GM19372 (cell line): ENCODE measurements at regions not wholly inside any gene's neighbourhood (a gene's known extent, or its start where the extent isn't known, plus 50 kb on each side); places are given as distances from the start of the nearest gene placed in this dataset.

ENCODE experiments used
- ATAC-seq: cut with Tn5 transposase; IDR thresholded peaks from one replicate; pipeline ENCODE4 v1.9.1; 2021; ENCODE audit warnings: mild to moderate bottlenecking, low read depth, moderate library complexity; ENCODE audit not compliant: unreplicated experiment

DNA sequence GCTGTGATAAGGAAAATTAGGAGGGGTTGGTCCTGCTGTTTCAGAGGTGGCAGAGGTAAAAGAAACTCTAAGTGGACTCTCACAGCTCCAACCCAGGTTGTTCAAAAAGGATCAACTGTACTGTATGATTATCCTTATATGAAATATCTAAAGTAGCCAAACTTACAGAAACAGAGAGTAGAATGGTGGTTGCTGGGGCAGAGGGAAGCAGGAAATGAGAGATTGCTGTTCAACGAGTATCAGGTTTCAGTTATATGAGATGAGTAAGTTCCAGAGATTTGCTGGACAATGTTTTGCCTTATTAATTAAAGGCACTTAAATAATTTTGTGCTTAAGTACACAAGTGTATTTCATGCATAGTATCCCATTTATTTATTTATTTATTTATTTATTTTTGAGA, 972.0 kb upstream of the LRRTM1 start:
- ATAC-seq = no peak

DNA sequence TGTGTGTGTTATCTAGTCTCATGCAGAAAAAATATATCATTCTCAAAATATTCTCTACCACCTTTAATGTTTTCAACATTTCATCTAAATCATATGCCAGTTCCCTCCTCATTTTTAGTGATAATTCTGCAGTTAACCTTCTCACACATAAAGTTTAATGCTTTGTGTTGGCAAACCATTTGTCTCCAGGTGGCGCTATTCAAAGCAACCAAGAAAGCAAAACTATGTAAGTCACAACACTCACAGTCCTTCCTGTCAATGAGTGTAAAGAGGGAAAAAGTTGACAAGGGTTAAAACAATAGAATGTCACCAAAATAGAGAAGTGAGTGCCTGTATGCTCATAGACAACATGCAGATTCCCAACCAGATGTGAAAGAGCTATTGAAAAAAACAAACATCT, 961.6 kb upstream of the LRRTM1 start:
- ATAC-seq = no peak

DNA sequence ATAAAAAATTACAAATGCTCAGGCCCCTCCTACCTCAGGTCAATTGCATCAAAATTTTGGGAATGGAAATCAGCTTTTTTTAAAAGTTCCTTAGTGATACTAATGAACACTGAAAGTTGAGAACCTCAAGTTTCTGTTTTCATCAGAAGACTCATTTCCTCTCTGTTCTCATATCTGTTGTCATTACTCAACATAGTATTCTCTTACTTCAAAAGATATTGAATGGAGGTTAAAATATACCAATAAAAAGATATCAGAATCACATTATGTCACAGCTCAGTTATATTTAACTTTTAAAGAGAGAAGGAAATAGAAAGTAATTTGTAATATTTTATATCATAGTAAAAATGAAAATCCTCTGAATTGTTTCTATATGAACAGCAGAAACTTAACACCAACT, 959.4 kb upstream of the LRRTM1 start:
- no peak for ATAC-seq

DNA sequence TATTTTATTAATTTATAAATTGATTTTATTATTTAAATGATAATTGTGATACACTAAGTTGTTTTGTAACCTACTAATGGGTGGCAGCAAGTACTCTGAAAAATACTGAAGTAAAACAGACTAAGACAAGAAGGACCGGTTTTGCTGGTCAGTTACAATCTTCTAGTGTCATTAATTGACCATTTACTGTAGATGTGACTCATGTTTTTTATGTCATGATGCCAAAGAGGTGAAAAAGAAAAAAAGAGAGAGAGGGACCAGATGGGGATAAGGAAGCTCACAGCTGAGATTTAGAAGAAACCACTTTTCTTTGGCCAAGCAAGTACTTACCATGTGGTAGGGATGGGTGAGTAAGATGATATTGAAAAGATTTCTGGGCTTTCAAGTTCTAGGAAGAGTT, 955.8 kb upstream of the LRRTM1 start:
- ATAC-seq = no peak

DNA sequence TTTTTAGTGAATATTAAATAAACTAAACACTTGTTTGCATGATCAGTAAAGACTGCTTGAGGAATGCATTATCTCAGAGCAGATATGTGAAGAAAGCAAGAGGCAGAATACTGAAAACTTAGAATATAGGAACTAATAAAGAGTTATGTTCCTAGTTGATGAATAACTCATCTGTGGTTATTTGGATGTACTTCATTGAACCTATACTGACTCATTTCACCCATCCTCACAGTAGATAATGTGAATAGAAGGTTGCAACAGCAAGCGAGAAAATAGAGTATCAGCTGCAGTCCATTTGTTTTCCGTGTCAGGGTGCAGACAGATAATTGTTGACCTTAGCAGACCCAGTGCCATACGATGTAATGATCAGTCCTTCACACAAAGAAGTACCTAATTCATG, 945.7 kb upstream of the LRRTM1 start:
- ATAC-seq = no peak

DNA sequence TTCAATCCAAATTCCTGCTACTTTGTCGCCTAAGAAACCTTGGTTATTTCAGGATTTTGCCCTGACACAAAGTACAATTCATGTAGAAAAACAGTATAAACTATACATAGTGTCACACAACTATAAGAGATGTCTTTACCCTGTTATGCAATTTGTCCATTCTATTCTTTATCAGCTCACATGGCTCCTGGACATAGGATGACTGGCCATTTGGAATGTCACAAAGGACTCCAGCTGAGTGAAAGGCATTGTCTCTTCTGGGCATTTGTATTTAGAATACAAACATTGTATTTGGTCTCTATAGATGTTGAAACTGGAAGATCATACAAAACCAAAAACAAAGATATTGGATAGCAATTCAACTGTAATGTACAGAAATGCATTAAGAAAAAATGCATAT, 944.6 kb upstream of the LRRTM1 start:
- ATAC-seq = no peak

DNA sequence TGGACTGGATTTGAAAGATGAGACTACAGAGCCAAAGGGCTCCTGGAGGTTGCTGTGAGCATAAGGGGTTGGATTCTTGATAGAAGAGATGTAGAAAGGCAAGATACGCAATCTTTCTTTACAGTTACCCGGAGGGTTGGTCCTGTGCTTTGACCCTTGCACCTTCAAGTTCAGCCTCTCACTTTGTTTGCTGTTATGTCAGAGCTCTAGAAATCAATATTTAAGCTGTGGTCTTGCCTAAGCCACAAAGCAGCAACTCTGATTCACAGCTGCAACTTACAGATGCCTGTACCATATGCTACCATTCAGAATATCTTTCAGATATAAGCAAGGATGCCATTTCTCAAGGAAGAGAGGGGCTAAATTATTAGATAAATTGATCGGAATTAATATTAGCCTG, 943.1 kb upstream of the LRRTM1 start:
- ATAC-seq = no peak

DNA sequence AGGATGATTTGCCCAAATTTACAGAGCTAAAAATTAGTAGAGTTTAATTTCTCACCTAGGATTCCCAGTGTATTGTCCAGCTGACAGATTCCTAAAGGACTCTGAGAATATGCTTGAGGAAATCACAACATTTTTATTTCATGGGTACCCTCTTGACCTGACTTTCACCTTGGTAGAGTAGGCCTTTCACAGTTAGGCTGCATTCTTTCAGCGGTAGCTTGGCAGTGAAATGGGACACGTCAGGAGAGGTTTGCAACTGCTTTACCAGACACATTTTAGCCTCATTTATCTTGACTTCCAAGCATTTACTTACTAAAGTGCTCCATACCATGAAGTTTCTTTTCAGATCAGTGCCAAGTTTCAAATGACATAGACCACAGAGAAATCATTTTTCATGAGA, 937.9 kb upstream of the LRRTM1 start:
- no peak for ATAC-seq

DNA sequence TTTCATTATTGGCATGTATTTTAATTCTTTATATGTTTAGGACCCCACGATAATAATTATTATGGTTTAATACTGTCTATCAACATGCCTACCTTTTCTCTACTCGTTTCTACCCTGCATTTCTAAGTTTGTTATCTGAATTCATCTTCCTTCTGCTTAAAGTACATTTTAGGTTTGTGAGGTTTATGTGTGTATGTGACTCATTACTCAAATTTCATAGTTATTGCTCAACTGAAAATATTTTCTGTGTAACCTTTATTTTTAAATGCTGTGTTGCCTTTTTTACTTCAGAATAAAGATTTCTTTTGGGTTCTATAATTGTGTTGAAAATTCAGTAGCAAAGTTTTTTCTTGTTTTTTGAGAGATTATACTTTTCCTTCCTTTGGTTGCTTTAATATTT, 933.9 kb upstream of the LRRTM1 start:
- no peak for ATAC-seq

DNA sequence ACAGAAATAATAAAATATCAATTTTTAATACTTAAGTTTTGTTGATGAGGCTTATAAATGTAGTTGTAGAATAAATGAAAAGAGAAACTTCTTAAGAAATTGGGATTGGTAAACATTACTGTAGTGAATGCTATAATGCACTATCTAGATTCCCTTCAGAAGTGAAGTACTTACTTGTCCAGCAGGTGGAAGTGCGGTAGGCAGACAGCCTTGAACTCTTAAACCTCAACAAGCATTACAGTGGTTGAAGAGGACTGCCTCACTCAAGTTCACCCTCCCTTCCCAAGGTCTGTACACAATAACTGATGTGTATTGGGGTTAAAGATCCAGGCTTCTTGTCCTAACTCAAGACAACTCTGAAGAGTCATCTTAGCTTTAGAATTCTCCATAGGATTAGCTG, 931.0 kb upstream of the LRRTM1 start:
- no peak for ATAC-seq

DNA sequence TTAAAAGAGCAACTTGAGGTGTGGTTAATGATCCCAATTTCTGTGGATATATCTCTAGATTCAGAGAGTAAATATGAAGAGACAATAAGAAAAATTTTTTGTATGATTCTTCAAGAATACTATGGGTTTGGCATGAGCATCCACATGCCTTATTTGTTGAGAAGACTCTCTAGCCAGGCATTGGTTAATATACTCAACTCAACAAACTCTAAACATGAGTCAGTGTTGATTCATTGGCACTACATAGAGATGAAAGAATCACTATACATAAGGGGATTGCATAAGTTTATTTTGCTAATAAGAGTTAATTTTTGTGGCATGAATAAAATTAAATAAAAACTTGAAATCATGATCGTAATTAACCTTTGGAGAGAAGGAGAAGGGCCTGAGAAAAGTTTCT, 930.2 kb upstream of the LRRTM1 start:
- ATAC-seq = no peak

DNA sequence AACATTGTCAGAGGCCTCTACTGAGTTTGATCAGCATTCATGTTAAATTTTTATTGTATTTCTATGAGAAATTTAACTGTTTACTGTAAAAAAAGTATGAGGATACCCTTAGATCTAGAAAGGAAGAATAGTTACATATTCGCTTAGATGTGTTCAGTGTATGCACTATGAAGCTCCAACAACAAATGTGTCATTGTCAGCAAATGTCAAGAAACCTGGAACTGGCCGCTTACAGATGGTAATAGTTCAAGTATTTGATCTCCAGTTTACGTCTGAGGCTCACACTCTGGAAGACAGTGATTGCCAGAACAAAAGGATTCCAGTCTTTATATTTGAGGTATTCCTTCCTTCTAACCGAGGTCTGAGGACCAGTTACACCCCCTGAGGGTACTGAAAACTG, 921.2 kb upstream of the LRRTM1 start:
- ATAC-seq = no peak

DNA sequence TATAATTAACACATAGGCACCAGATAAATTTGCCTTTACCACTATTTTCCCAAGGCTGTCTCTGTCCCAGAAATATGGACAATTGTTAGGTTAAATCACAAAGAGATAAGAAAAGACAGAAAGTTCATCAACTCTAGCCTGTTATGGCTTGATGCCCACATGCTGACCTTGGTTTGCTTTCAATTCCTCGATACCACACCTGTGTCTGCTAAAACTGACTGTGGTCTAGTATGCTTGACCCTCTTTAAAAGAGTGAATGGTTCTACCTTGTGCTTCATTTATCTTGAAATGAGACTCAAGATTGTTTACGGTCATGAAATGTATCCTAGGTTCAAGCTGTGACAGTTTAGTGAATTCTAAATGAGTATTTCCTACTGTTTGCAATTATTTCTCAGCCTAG, 909.0 kb upstream of the LRRTM1 start:
- no peak for ATAC-seq

DNA sequence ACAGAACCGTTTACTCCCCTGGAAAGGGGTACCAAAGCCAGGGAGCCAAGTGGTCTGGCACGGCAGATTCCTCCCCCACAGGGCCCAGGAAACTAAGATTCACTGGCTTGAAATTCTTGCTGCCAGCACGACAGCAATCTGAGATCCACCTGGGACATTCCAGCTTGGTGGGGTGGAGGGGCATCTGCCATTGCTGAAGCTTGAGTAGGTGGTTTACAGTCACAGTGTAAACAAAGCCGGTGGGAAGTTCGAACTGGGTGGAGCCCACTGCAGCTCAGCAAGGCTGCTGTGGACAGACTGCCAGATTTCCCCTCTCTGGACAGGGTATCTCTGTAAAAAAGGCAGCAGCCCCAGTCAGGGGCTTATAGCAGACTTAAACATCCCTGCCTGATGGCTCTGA, 901.7 kb upstream of the LRRTM1 start:
- ATAC-seq = no peak

DNA sequence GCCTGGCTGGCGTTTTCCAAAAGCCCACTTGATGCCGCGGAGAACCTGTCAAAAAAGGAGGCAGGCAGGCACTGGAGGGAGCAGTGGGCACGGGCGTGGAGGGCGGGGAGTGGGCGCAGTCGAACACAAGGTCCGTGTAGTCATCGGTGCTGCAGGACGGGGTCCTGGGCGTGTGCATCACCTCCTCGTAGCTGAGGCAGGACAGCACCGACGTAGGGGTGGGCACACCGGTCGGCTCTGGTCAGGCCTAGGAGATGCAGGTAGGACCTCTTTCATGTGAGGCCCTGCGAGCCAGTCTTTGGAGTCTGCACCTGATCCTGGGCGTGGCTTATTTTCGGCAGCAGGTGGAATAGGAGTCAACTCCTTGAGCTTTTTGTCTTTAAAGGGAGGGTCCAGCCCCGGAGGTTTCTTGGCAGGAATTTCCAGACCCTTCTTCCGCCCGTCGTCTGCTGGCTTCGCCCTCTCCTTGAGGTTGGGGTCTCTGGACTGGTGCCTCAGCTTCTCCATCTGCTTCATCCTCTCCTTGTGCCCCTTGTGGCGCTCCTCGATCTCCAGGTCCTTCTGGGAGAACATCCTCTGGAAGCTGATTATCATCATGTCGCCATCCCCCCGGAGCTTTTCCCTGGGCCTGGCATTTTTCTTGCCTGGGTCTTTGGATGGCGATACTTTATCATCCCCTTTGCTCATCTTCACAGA, 892.5 kb upstream of the LRRTM1 start:
- ATAC-seq = no peak

DNA sequence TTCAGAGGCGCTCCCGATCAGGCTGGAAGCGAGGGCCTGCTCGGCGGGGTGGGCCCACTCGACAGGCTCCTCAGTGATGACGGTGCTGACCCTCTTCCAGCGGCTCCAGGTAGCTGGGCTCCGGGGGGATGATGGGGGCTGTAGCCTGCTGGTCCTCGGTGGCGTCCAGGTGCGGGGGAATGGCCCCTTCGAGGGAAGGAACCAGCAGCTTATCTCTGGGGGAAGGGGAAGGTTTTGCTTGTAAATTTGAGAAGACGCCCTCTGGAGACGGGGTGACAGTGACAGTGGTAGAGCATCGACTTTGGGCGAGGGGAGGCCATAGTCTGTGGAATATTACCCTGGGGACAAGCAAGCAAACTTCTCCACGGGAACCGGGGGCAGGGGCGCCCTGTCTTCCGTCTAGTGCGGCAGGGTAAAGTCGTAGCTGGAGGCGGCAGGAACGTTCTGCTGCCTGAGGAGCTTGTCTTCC, 891.9 kb upstream of the LRRTM1 start:
- no peak for ATAC-seq

DNA sequence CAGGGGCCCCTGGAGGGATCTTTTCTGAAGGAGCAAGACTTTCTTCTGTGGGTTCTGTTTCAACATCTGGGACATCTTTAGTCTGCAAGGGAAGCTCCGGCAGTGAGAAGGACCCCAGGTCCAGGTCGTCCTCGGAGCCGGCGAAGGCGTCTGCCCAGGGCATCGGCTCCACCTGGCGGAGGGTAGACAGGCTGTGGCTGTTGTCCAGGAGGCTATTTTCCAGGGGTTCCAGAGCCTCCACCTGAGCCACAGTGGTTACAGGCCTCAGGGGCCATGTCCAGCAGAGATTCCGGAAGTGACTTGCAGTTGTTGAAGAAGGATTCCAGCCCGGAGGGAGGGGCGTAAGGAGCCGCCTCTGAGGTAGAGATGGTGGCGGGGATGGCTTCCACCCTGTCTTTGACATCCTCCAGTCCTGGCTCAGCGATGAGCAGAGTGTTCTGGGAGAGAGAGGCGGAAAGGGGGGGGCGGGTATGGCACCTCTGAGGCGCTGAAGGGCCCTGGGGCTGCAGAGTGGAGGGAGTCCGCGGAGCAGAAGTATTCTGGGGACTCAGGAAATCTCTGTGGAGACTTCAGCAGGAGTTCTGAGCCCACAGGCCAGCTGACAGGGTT, 891.3 kb upstream of the LRRTM1 start:
- ATAC-seq = no peak

DNA sequence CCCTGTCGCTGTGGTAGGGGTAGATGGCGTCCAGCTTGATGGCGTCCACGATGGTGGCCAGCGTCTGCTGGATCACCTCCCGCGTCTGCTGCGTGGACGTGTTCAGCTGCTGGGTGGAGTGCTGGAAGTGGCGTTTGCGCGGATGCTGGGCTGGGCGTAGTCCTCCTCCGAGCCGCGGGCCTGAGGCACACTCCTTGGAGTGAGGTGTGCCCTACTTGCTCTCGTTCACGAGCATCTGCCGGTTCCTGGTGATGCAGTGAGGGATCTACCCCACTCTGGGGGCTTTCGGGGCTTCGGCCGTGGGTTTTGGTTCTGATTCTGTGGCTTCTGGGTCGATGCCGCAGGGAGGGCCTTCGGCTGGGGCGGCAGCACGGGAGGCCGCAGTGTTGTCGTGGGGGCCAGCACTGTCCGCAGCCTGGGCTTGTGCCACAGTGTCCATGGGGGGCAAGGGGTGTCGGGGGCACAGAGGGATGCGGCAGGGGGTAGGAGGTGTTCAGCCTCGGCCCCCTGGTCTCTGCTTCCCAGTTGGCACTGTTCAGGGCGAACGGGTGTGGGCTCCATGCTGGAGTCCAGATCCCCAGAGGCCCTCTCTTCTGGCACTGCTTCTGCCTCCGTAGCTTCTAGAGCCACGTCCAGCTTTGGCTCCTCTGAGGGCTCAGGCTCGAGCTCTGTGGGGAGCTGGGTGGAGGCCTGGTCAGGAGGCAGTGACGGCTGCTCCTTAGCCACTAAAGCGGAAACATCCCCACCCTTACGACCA, 890.6 kb upstream of the LRRTM1 start:
- no peak for ATAC-seq

DNA sequence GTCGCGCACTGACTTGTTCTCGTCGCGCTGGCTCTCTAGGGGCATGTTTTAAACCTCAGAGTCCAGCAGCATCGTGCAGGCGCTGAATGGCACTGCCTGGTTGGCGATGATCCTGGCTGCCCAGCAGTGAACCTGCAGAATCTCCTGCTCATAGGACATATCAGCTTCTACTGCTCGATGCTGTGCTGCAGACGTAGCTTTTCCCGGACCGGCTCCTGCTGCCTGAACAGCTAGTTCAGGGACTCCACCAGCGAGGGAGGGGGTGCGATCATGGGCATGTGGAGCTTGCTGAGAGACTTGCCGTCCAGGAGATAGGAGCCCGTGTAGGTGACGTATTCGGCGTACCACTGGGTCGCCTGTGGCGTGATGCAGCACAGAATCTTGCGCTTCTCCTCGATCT, 890.0 kb upstream of the LRRTM1 start:
- ATAC-seq = no peak

DNA sequence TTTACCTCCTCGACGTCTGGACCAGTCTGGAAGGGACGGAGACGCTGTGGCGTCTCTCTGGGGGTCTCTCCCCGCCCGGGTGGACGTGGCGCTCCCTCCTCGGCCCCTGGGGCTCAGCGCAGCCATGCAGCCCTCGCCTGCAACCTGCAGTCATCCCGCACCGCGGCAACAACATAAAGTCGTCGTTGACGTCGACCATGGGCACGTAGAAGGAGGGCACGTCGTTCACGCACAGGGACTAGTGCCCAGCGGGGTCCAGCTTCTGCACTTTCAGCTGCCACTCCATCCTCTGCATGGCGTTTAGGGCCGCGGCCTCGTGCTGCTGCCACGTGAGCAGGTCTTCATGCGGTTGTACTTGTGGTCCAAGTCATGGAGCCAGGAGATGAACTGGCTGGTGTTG, 889.6 kb upstream of the LRRTM1 start:
- ATAC-seq = no peak

DNA sequence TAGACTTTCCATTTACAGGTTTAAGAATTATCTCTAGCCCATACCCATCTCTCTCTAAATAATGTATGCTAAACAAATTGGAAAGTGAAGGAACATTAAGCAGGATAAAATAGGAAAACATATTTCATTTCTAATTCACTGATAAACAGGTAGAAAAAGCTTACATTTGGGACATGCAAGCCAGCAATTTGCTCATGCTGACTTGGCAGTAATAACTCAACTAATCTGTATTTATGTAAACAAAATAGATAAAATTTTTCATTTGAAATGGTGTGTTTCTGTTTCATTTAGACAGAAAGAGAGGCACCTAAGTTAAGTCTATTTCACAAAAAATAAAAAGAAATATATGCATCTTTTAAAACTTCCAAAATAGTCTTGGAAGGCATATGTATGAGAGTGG, 877.3 kb upstream of the LRRTM1 start:
- ATAC-seq = no peak

DNA sequence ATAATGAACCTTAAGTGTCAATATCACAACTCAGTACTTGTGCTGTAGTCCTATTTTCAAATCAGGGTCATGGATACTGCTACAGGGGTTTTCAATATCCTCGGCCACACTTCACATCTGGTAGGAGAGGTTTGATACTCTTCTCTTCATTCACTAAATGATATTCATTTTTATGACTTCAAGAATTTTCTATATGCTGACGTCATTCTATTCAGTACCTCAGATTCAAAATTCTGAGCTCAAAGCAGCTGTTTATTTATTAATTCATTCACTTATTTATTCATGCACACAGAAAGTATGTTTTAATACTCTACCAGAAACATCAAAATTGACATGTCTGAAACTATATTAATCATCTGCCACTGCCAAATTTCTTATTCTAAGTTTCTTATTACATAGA, 866.9 kb upstream of the LRRTM1 start:
- no peak for ATAC-seq
